CD14-positive monocyte (primary cell): ENCODE measurements at regions not wholly inside any gene's neighbourhood (a gene's known extent, or its start where the extent isn't known, plus 50 kb on each side); places are given as distances from the start of the nearest gene placed in this dataset.

Experiments used
- DNase-seq, 3 donors: peaks; one replicate each; pipeline ENCODE4 v3.0.0-alpha.2; 2011 to 2022
- H2AFZ ChIP-seq: 2 replicates; pipeline ENCODE4 v1.6.0; 2012; ENCODE audit warnings: mild to moderate bottlenecking, low read depth, low read length, inconsistent platforms; ENCODE audit not compliant: insufficient read depth, poor library complexity, severe bottlenecking
- H3K27ac ChIP-seq, 2 donors: 1 replicate in 1 of 2; 2 replicates in 1 of 2; pipeline ENCODE4 v1.5.1; 2012 to 2013; ENCODE audit warnings: low read length in 2 of 2, control low read depth in 1 of 2, inconsistent platforms in 1 of 2, low read depth in 1 of 2, mild to moderate bottlenecking in 1 of 2
- H3K27me3 ChIP-seq, 2 donors: one replicate each; pipeline versions ENCODE4 v1.6.0 to v1.6.1; 2011 to 2013; ENCODE audit warnings: low read length in 2 of 2; ENCODE audit not compliant: control insufficient read depth in 2 of 2, insufficient read depth in 2 of 2
- H3K36me3 ChIP-seq, 2 donors: replicated peaks in 1 of 2; 1 replicate in 1 of 2; 2 replicates in 1 of 2; pipeline versions ENCODE4 v1.5.1 to v1.6.1; 2012 to 2013; ENCODE audit warnings: low read length in 2 of 2, control low read depth in 1 of 2, inconsistent platforms in 1 of 2, mild to moderate bottlenecking in 1 of 2; ENCODE audit not compliant: insufficient read depth in 2 of 2, control insufficient read depth in 1 of 2
- H3K4me1 ChIP-seq, 2 donors: 1 replicate in 1 of 2; 2 replicates in 1 of 2; pipeline versions ENCODE4 v1.5.1 to v1.6.1; 2012 to 2013; ENCODE audit warnings: low read length in 2 of 2, control low read depth in 1 of 2, inconsistent platforms in 1 of 2, mild to moderate bottlenecking in 1 of 2, moderate library complexity in 1 of 2; ENCODE audit not compliant: insufficient read depth in 2 of 2, control insufficient read depth in 1 of 2
- H3K4me2 ChIP-seq: replicated peaks from 2 replicates; pipeline ENCODE3; 2012; ENCODE audit warnings: low read length, moderate library complexity, mild to moderate bottlenecking; ENCODE audit not compliant: poor library complexity, severe bottlenecking; ENCODE audit errors: extremely low read depth
- H3K4me3 ChIP-seq, 3 experiments: fragments of 200-600 bp in 1 of 3; sonication (generic) in 1 of 3; replicated peaks in 1 of 3; 1 replicate in 2 of 3; 2 replicates in 1 of 3; pipeline ENCODE4 v1.5.1; 2011 to 2013; ENCODE audit warnings: low read length in 3 of 3, mild to moderate bottlenecking in 3 of 3, control low read depth in 2 of 3, low read depth in 2 of 3, inconsistent platforms in 1 of 3, moderate library complexity in 1 of 3
- H3K79me2 ChIP-seq: 2 replicates; pipeline ENCODE4 v1.6.0; 2012; ENCODE audit warnings: mild to moderate bottlenecking, control low read depth, inconsistent platforms, low read length, moderate library complexity; ENCODE audit not compliant: insufficient read depth
- H3K9ac ChIP-seq: 2 replicates; pipeline ENCODE4 v1.6.0; 2017; ENCODE audit warnings: low read length, mild to moderate bottlenecking; ENCODE audit not compliant: insufficient read depth, poor library complexity, severe bottlenecking
- H3K9me3 ChIP-seq, 2 donors: replicated peaks in 1 of 2; 1 replicate in 1 of 2; 2 replicates in 1 of 2; pipeline versions ENCODE4 v1.5.1 to v1.6.1; 2012 to 2013; ENCODE audit warnings: low read length in 2 of 2, control low read depth in 1 of 2; ENCODE audit not compliant: control insufficient read depth in 1 of 2, insufficient read depth in 1 of 2
- H4K20me1 ChIP-seq: 2 replicates; pipeline ENCODE4 v1.6.0; 2012; ENCODE audit warnings: mild to moderate bottlenecking, low read length, control low read depth, moderate library complexity; ENCODE audit not compliant: insufficient read depth
- H3K27ac Mint-ChIP-seq, 7 donors: one replicate each; pipeline ENCODE4 v1.8.0; 2020; ENCODE audit warnings: mild to moderate bottlenecking in 7 of 7, mixed read lengths in 7 of 7, moderate library complexity in 6 of 7, inconsistent platforms in 2 of 7
- H3K27me3 Mint-ChIP-seq, 3 donors: one replicate each; pipeline ENCODE4 v1.8.0; 2021 to 2022; ENCODE audit warnings: low read depth in 3 of 3, mild to moderate bottlenecking in 3 of 3, mixed read lengths in 3 of 3, moderate library complexity in 3 of 3, inconsistent platforms in 1 of 3
- H3K36me3 Mint-ChIP-seq, 2 donors: one replicate each; pipeline ENCODE4 v1.8.0; 2020; ENCODE audit warnings: mixed read lengths in 2 of 2, inconsistent platforms in 1 of 2, mild to moderate bottlenecking in 1 of 2
- H3K4me1 Mint-ChIP-seq: one replicate; pipeline ENCODE4 v1.8.0; 2020; ENCODE audit warnings: mild to moderate bottlenecking, mixed read lengths
- H3K4me3 Mint-ChIP-seq, 2 donors: one replicate each; pipeline ENCODE4 v1.8.0; 2020; ENCODE audit warnings: mild to moderate bottlenecking in 2 of 2, mixed read lengths in 2 of 2, moderate library complexity in 1 of 2
- H3K9me3 Mint-ChIP-seq, 7 donors: one replicate each; pipeline ENCODE4 v1.8.0; 2020 to 2022; ENCODE audit warnings: mixed read lengths in 7 of 7, mild to moderate bottlenecking in 6 of 7, moderate library complexity in 6 of 7, inconsistent platforms in 2 of 7
- CTCF ChIP-seq: fragments of 200-600 bp; IDR thresholded peaks from one replicate; pipeline ENCODE4 v1.8.0; 2022; ENCODE audit warnings: antibody characterized with exemption, mild to moderate bottlenecking
- WGBS: methylation state at CpG from one replicate; pipeline ENCODE4 v1.1.5; 2013; ENCODE audit warnings: missing lambda C conversion rate; ENCODE audit not compliant: insufficient coverage; 5-methylcytosine and 5-hydroxymethylcytosine counted together
- intact Hi-C, 2 donors: fragments of 100-400 bp; cut with micrococcal nuclease; formaldehyde crosslinking; loops; one replicate each; pipeline versions ENCODE4 v1.15.0 to v1.15.1; 2023

- 94% methylated on average over 2 of the region's 5 CpGs for WGBS
- DNase-seq: no peak
- no peak overlapping the region for H3K9ac ChIP-seq
- H3K4me3 ChIP-seq: no peak overlapping the region
- no peak overlapping the region for H3K27ac ChIP-seq
- no peaks in the 10 kb centered on the region for H4K20me1 ChIP-seq
- no peaks in the 10 kb centered on the region for H3K79me2 ChIP-seq
- H3K36me3 ChIP-seq: no peaks in the 10 kb centered on the region
- intact Hi-C loops: no loop called here
- no peak overlapping the region for H2AFZ ChIP-seq
- no peaks in the 10 kb centered on the region for H3K27me3 ChIP-seq
- H3K4me1 Mint-ChIP-seq: no peaks in the 10 kb centered on the region
- H3K27ac Mint-ChIP-seq: no peak overlapping the region
- no peaks in the 10 kb centered on the region for H3K36me3 Mint-ChIP-seq
- TF ChIP-seq CTCF: no peak
- H3K4me1 ChIP-seq: no peaks in the 10 kb centered on the region
- H3K27me3 Mint-ChIP-seq: peaks cover 0 to 15% (median 4%) of the 10 kb centered on the region in 3 donors
- no peak overlapping the region for H3K4me3 Mint-ChIP-seq
- peaks cover 0 to 7% (median 2%) of the 10 kb centered on the region in 7 donors for H3K9me3 Mint-ChIP-seq
- no peaks in the 10 kb centered on the region for H3K9me3 ChIP-seq
- H3K4me2 ChIP-seq: no peak overlapping the region
Measured at GRCh38 chr15:93422476-93422875, 333.5 kb upstream of the RGMA start.

- Mint-ChIP-seq H3K27ac (no peak overlapping the region), H3K36me3 (no peaks in the 10 kb centered on the region), H3K9me3 (peaks cover 0 to 6% (median 2%) of the 10 kb centered on the region in 7 donors), H3K4me3 (no peak overlapping the region), H3K4me1 (no peaks in the 10 kb centered on the region), H3K27me3 (peaks cover 2 to 10% (median 6%) of the 10 kb centered on the region in 3 donors)
- no peak for DNase-seq
- TF ChIP-seq CTCF: no peak
- 82% methylated on average over 4 of the region's 7 CpGs for WGBS
- Histone ChIP-seq H2AFZ (no peak overlapping the region), H3K4me3 (no peak overlapping the region), H3K9ac (no peak overlapping the region), H3K4me1 (no peaks in the 10 kb centered on the region), H3K27me3 (no peaks in the 10 kb centered on the region), H3K4me2 (no peak overlapping the region), H3K79me2 (no peaks in the 10 kb centered on the region), H3K36me3 (no peaks in the 10 kb centered on the region), H3K27ac (no peak overlapping the region), H4K20me1 (no peaks in the 10 kb centered on the region), H3K9me3 (no peaks in the 10 kb centered on the region)
- intact Hi-C loops: no loop called here
Measured at GRCh38 chr15:93420477-93420876, 331.5 kb upstream of the RGMA start.
